GM12864 (cell line): ENCODE measurements at regions not wholly inside any gene's neighbourhood (a gene's known extent, or its start where the extent isn't known, plus 50 kb on each side); places are given as distances from the start of the nearest gene placed in this dataset.

Experiments
- DNase-seq: peaks from one replicate; pipeline ENCODE4 v3.0.0-alpha.2; 2011; ENCODE audit warnings: low read depth
- H3K4me3 ChIP-seq: 2 replicates; pipeline ENCODE4 v1.5.1; 2011; ENCODE audit warnings: mild to moderate bottlenecking, low read depth, low read length, control low read depth
- CTCF ChIP-seq: IDR thresholded peaks from 2 replicates; pipeline ENCODE4 v1.5.1; 2011; ENCODE audit warnings: low read depth, mild to moderate bottlenecking, moderate library complexity, low read length, control low read depth, inconsistent platforms; ENCODE audit errors: missing control alignments

GRCh38 chr1:76012341-76013205 is 62.0 kb upstream of the ST6GALNAC3 start:
- TF ChIP-seq CTCF = no peak
- no peak overlapping the region for H3K4me3 ChIP-seq
- DNase-seq = no peak

GRCh38 chr1:76013206-76013581 is 61.4 kb upstream of the ST6GALNAC3 start:
- TF ChIP-seq CTCF = no peak
- no peak for DNase-seq
- no peak overlapping the region for H3K4me3 ChIP-seq

DNA sequence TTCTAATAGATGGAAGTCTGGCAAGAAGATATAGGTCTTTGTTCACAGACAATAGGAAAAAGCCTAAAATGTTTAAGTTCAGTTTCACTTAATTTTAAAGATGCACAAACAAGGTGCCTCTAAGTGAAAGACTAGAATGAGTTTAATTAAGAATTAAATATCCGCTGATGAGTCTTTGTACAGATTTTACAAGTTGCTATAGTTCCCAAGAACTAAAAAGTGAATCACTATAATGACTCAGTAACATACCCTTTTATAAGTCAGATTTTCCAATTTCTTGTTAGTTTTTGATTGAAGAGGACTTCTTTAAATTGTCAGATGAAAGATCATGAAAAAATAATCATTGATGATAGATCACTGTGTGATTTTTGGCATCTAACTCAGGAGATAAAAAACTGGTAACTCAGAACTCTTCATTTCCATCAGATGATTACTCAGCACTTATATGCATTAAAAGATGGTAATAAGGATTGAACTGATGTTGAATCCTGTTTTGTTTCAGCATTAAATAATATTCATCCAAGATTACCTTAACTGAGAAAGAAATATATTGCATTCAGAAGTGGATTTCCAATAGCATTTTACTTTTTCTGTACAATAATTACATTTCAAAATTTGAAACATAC is 59.0 kb upstream of the ST6GALNAC3 start:
- H3K4me3 ChIP-seq = no peak overlapping the region
- DNase-seq = no peak
- TF ChIP-seq CTCF = no peak

DNA sequence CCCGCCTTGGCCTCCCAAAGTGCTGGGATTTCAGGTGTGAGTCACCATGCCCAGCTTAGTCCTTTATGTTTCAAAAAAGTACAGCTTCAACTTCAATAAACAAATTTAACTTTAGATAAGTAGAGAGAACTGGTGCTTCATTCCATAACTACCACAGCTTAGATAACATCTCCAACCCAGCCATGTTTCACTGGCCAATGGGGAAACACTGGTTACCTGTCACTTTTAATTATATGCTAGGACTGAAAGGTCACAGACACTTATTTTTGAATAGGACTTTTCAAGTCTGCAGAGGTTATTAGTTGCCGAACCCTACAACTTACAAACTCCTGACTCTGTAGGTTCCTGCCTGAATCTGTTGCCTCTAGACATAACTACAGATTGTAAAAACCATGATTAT is 56.5 kb upstream of the ST6GALNAC3 start:
- TF ChIP-seq CTCF = no peak
- DNase-seq = no peak
- H3K4me3 ChIP-seq = no peak overlapping the region

DNA sequence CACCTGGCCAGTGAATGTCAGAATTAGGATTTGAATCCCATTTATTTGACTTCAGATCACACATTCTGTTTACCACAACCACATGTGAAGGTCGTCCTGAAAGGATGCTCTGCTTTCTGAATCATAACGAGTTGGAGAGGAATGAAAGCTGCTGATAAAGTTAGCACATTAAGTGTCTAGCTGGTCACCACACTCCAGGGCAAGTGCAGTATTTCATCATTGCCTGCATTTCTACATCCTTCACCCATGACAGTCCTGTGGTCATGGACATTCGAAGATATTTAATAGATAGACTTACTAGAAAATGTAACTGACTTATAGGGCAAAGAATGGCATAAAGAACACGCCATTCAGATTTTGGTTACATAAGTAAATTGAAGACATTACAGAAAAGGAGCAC is 52.7 kb upstream of the ST6GALNAC3 start:
- TF ChIP-seq CTCF = no peak

DNA sequence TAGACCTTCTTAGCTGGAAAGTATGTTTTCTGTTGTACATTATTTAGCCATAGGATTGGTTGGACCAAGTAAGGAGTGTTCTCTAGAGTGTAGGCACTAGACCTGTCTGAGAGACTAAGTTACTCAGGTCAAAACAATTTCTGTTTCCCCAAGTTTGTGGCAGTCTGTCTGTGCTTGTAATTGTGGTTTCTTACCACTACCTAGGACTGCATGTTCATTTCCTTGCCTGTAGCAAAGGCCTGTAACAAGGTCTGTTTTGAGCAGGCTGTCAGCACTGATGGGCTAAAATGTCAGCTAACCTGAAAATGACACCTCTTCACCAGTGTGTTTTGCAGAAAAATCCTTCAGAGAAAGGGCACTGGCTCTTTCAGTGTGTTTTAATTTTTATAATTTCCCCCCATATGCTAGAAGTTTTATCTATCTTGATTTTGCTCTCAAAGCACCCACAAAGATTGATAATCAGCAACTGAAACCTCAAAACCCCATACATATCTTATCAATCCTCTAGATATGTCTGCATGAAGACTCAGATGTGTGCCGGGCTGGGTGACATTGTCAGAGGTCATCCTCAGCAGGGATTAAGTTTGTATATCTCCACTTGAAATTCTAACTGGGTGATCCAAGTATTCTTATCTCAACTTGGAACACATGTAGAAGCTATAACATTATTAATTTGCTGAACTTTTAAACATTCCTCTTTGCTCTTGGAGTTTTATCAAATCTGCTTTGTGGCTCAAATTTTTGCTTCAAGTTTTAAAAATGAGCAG is 50.7 kb upstream of the ST6GALNAC3 start:
- no peak for DNase-seq
- no peak overlapping the region for H3K4me3 ChIP-seq
- no peak for TF ChIP-seq CTCF

More for the DNA sequence above, 52.7 kb upstream of the ST6GALNAC3 start:
- H3K4me3 ChIP-seq = no peak overlapping the region
- DNase-seq = no peak
